GM21717 (cell line): ENCODE measurements at regions not wholly inside any gene's neighbourhood (a gene's known extent, or its start where the extent isn't known, plus 50 kb on each side); places are given as distances from the start of the nearest gene placed in this dataset.

Experiments used
- ATAC-seq: cut with Tn5 transposase; IDR thresholded peaks from one replicate; pipeline ENCODE4 v1.9.1; 2021; ENCODE audit warnings: mild to moderate bottlenecking, moderate library complexity; ENCODE audit not compliant: unreplicated experiment

- peak; percentile 62 for ATAC-seq
Measured at GRCh38 chr4:101596781-101597552, 193.6 kb upstream of the BANK1 start.

GRCh38 chr4:101594588-101594987 lies 195.9 kb upstream of the BANK1 start:
- ATAC-seq, result no peak

- no peak for ATAC-seq
Measured at GRCh38 chr4:101593666-101594065, 196.9 kb upstream of the BANK1 start.

GRCh38 chr4:101584306-101584705 lies 206.2 kb upstream of the BANK1 start:
- ATAC-seq, result no peak

GRCh38 chr4:101563126-101563525 lies 215.8 kb upstream of the PPP3CA start:
- no peak for ATAC-seq

GRCh38 chr4:101556842-101557241 lies 209.5 kb upstream of the PPP3CA start:
- no peak for ATAC-seq

- no peak for ATAC-seq
Measured at GRCh38 chr4:101555341-101555880, 208.1 kb upstream of the PPP3CA start.

- no peak for ATAC-seq
Measured at GRCh38 chr4:101540336-101540735, 193.0 kb upstream of the PPP3CA start.

GRCh38 chr4:101528526-101528925 lies 181.2 kb upstream of the PPP3CA start:
- ATAC-seq, result no peak

GRCh38 chr4:101527188-101527587 lies 179.9 kb upstream of the PPP3CA start:
- ATAC-seq, result peak; percentile 99

GRCh38 chr4:101515566-101515965 lies 168.2 kb upstream of the PPP3CA start:
- no peak for ATAC-seq

GRCh38 chr4:101515099-101515498 lies 167.8 kb upstream of the PPP3CA start:
- no peak for ATAC-seq

- ATAC-seq, result no peak
Measured at GRCh38 chr4:101512416-101512815, 165.1 kb upstream of the PPP3CA start.

- no peak for ATAC-seq
Measured at GRCh38 chr4:101501421-101501820, 154.1 kb upstream of the PPP3CA start.

GRCh38 chr4:101500742-101501141 lies 153.4 kb upstream of the PPP3CA start:
- ATAC-seq, result no peak

GRCh38 chr4:101475246-101475645 lies 127.9 kb upstream of the PPP3CA start:
- no peak for ATAC-seq

- ATAC-seq, result no peak
Measured at GRCh38 chr4:101471201-101471600, 123.9 kb upstream of the PPP3CA start.

- no peak for ATAC-seq
Measured at GRCh38 chr4:101464596-101464995, 117.3 kb upstream of the PPP3CA start.

- no peak for ATAC-seq
Measured at GRCh38 chr4:101458914-101459313, 111.6 kb upstream of the PPP3CA start.

GRCh38 chr4:101458473-101458872 lies 111.1 kb upstream of the PPP3CA start:
- no peak for ATAC-seq

- ATAC-seq, result no peak
Measured at GRCh38 chr4:101451086-101451485, 103.8 kb upstream of the PPP3CA start.

GRCh38 chr4:101441446-101441845 lies 94.1 kb upstream of the PPP3CA start:
- ATAC-seq, result no peak

- no peak for ATAC-seq
Measured at GRCh38 chr4:101439926-101440325, 92.6 kb upstream of the PPP3CA start.
